Activated T-cell treated with anti-CD3 and anti-CD28 coated beads, Interleukin-2, amount 50 U/mL, for 24 hours (primary cell): ENCODE measurements at regions not wholly inside any gene's neighbourhood (a gene's known extent, or its start where the extent isn't known, plus 50 kb on each side); places are given as distances from the start of the nearest gene placed in this dataset.
"Not testable (repeated sequence)": the region's sequence is repeated elsewhere in the genome, so short reads cannot be mapped to it uniquely, and the experiment has no call there.

Source experiments
- DNase-seq: peaks from one replicate; pipeline ENCODE4 v3.0.0-alpha.2; 2020
- H3K27ac Mint-ChIP-seq: 2 replicates; pipeline ENCODE4 v1.8.0; 2020; ENCODE audit warnings: mild to moderate bottlenecking, mixed read lengths
- H3K27me3 Mint-ChIP-seq: 2 replicates; pipeline ENCODE4 v1.8.0; 2020; ENCODE audit warnings: mixed read lengths
- H3K36me3 Mint-ChIP-seq: 2 replicates; pipeline ENCODE4 v1.8.0; 2020; ENCODE audit warnings: low read depth, mixed read lengths
- H3K4me1 Mint-ChIP-seq: 2 replicates; pipeline ENCODE4 v1.8.0; 2020; ENCODE audit warnings: low read depth, mixed read lengths
- H3K4me3 Mint-ChIP-seq: 2 replicates; pipeline ENCODE4 v1.8.0; 2020; ENCODE audit warnings: mild to moderate bottlenecking, moderate library complexity, mixed read lengths
- H3K9me3 Mint-ChIP-seq: 2 replicates; pipeline ENCODE4 v1.8.0; 2020; ENCODE audit warnings: mixed read lengths

GRCh38 chr13:111485491-111486250 lies 165.2 kb downstream of the TEX29 start:
- H3K9me3 Mint-ChIP-seq = no peaks in the 10 kb centered on the region
- no peak overlapping the region for H3K4me3 Mint-ChIP-seq
- H3K27ac Mint-ChIP-seq = no peak overlapping the region
- no peaks in the 10 kb centered on the region for H3K36me3 Mint-ChIP-seq
- H3K4me1 Mint-ChIP-seq = no peaks in the 10 kb centered on the region
- no peak for DNase-seq
- H3K27me3 Mint-ChIP-seq = peaks cover 2% of the 10 kb centered on the region

- no peak for DNase-seq
- H3K9me3 Mint-ChIP-seq = no peaks in the 10 kb centered on the region
- no peak overlapping the region for H3K4me3 Mint-ChIP-seq
- H3K27ac Mint-ChIP-seq = no peak overlapping the region
- H3K36me3 Mint-ChIP-seq = no peaks in the 10 kb centered on the region
- peaks cover 2% of the 10 kb centered on the region for H3K27me3 Mint-ChIP-seq
- no peaks in the 10 kb centered on the region for H3K4me1 Mint-ChIP-seq
Observed at GRCh38 chr13:111486331-111486730, 165.9 kb downstream of the TEX29 start.

- Mint-ChIP-seq H3K4me1 (no peaks in the 10 kb centered on the region), H3K27ac (no peak overlapping the region), H3K9me3 (no peaks in the 10 kb centered on the region), H3K4me3 (no peak overlapping the region), H3K36me3 (no peaks in the 10 kb centered on the region), H3K27me3 (peaks cover 2% of the 10 kb centered on the region)
- no peak for DNase-seq
Observed at GRCh38 chr13:111486801-111487200, 166.4 kb downstream of the TEX29 start.

GRCh38 chr13:111488486-111489132 lies 168.2 kb downstream of the TEX29 start:
- H3K4me3 Mint-ChIP-seq = no peak overlapping the region
- H3K4me1 Mint-ChIP-seq = no peaks in the 10 kb centered on the region
- H3K27ac Mint-ChIP-seq = no peak overlapping the region
- H3K9me3 Mint-ChIP-seq = no peaks in the 10 kb centered on the region
- peaks cover 2% of the 10 kb centered on the region for H3K27me3 Mint-ChIP-seq
- no peaks in the 10 kb centered on the region for H3K36me3 Mint-ChIP-seq
- DNase-seq = no peak

GRCh38 chr13:111489301-111489700 lies 168.9 kb downstream of the TEX29 start:
- H3K9me3 Mint-ChIP-seq = no peaks in the 10 kb centered on the region
- H3K36me3 Mint-ChIP-seq = no peaks in the 10 kb centered on the region
- H3K4me3 Mint-ChIP-seq = no peak overlapping the region
- H3K27me3 Mint-ChIP-seq = peaks cover 2% of the 10 kb centered on the region
- no peak for DNase-seq
- no peaks in the 10 kb centered on the region for H3K4me1 Mint-ChIP-seq
- H3K27ac Mint-ChIP-seq = no peak overlapping the region

- H3K9me3 Mint-ChIP-seq = no peaks in the 10 kb centered on the region
- no peak overlapping the region for H3K4me3 Mint-ChIP-seq
- DNase-seq = no peak
- H3K27ac Mint-ChIP-seq = no peak overlapping the region
- no peaks in the 10 kb centered on the region for H3K4me1 Mint-ChIP-seq
- no peaks in the 10 kb centered on the region for H3K36me3 Mint-ChIP-seq
- peaks cover 2% of the 10 kb centered on the region for H3K27me3 Mint-ChIP-seq
Observed at GRCh38 chr13:111490611-111491010, 170.2 kb downstream of the TEX29 start.

GRCh38 chr13:111491021-111491420 lies 170.6 kb downstream of the TEX29 start:
- Mint-ChIP-seq H3K36me3 (no peaks in the 10 kb centered on the region), H3K27ac (no peak overlapping the region)
- no peak for DNase-seq

GRCh38 chr13:111491659-111492058 lies 171.2 kb downstream of the TEX29 start:
- Mint-ChIP-seq H3K4me3 (no peak overlapping the region), H3K9me3 (no peaks in the 10 kb centered on the region), H3K36me3 (no peaks in the 10 kb centered on the region), H3K27me3 (peaks cover 2% of the 10 kb centered on the region), H3K27ac (no peak overlapping the region), H3K4me1 (no peaks in the 10 kb centered on the region)
- DNase-seq = no peak

More at GRCh38 chr13:111491021-111491420, 170.6 kb downstream of the TEX29 start:
- peaks cover 2% of the 10 kb centered on the region for H3K27me3 Mint-ChIP-seq
- no peaks in the 10 kb centered on the region for H3K9me3 Mint-ChIP-seq
- H3K4me1 Mint-ChIP-seq = no peaks in the 10 kb centered on the region
- no peak overlapping the region for H3K4me3 Mint-ChIP-seq

GRCh38 chr13:111492341-111492950 lies 172.0 kb downstream of the TEX29 start:
- Mint-ChIP-seq H3K36me3 (no peaks in the 10 kb centered on the region), H3K27me3 (peaks cover 2% of the 10 kb centered on the region), H3K9me3 (no peaks in the 10 kb centered on the region), H3K4me1 (no peaks in the 10 kb centered on the region), H3K27ac (no peak overlapping the region), H3K4me3 (no peak overlapping the region)
- DNase-seq = no peak

- Mint-ChIP-seq H3K36me3 (no peaks in the 10 kb centered on the region), H3K9me3 (no peaks in the 10 kb centered on the region), H3K27ac (no peak overlapping the region), H3K4me3 (no peak overlapping the region), H3K27me3 (peaks cover 5% of the 10 kb centered on the region), H3K4me1 (no peaks in the 10 kb centered on the region)
- DNase-seq = no peak
Observed at GRCh38 chr13:111492958-111493357, 172.5 kb downstream of the TEX29 start.

- Mint-ChIP-seq H3K27me3 (peaks cover 3% of the 10 kb centered on the region), H3K9me3 (no peaks in the 10 kb centered on the region), H3K27ac (no peak overlapping the region), H3K36me3 (no peaks in the 10 kb centered on the region), H3K4me1 (no peaks in the 10 kb centered on the region), H3K4me3 (no peak overlapping the region)
- no peak for DNase-seq
Observed at GRCh38 chr13:111493468-111493867, 173.0 kb downstream of the TEX29 start.

GRCh38 chr13:111494641-111495040 lies 174.2 kb downstream of the TEX29 start:
- H3K27me3 Mint-ChIP-seq = peaks cover 3% of the 10 kb centered on the region
- H3K4me1 Mint-ChIP-seq = no peaks in the 10 kb centered on the region
- H3K27ac Mint-ChIP-seq = no peak overlapping the region
- H3K9me3 Mint-ChIP-seq = no peaks in the 10 kb centered on the region
- H3K4me3 Mint-ChIP-seq = no peak overlapping the region
- H3K36me3 Mint-ChIP-seq = no peaks in the 10 kb centered on the region
- no peak for DNase-seq

GRCh38 chr13:111501596-111502535 lies 181.4 kb downstream of the TEX29 start:
- H3K27ac Mint-ChIP-seq, H3K4me1 Mint-ChIP-seq, DNase-seq, H3K9me3 Mint-ChIP-seq, H3K36me3 Mint-ChIP-seq, H3K4me3 Mint-ChIP-seq: not testable (repeated sequence)
- H3K27me3 Mint-ChIP-seq = peaks cover 39% of the 10 kb centered on the region

- H3K27ac Mint-ChIP-seq = no peak overlapping the region
- H3K9me3 Mint-ChIP-seq = peaks cover 8% of the 10 kb centered on the region
- H3K4me3 Mint-ChIP-seq = no peak overlapping the region
- no peak for DNase-seq
- peaks cover 37% of the 10 kb centered on the region for H3K27me3 Mint-ChIP-seq
- H3K36me3 Mint-ChIP-seq = no peaks in the 10 kb centered on the region
- no peaks in the 10 kb centered on the region for H3K4me1 Mint-ChIP-seq
Observed at GRCh38 chr13:111502957-111503356, 182.5 kb downstream of the TEX29 start.
